ENCODE measurements at regions not wholly inside any gene's neighbourhood (a gene's known extent, or its start where the extent isn't known, plus 50 kb on each side); places are given as distances from the start of the nearest gene placed in this dataset.
"Not testable (repeated sequence)": the region's sequence is repeated elsewhere in the genome, so short reads cannot be mapped to it uniquely, and the experiment has no call there.

- no peaks in the 10 kb centered on the region for H3K27me3 ChIP-seq (replicated peaks; ENCODE audit: control insufficient read depth, insufficient read depth, low read length)
- no peak for DNase-seq (ENCODE audit: extremely low read depth, insufficient read length)
- TF ChIP-seq, protein P1, sequence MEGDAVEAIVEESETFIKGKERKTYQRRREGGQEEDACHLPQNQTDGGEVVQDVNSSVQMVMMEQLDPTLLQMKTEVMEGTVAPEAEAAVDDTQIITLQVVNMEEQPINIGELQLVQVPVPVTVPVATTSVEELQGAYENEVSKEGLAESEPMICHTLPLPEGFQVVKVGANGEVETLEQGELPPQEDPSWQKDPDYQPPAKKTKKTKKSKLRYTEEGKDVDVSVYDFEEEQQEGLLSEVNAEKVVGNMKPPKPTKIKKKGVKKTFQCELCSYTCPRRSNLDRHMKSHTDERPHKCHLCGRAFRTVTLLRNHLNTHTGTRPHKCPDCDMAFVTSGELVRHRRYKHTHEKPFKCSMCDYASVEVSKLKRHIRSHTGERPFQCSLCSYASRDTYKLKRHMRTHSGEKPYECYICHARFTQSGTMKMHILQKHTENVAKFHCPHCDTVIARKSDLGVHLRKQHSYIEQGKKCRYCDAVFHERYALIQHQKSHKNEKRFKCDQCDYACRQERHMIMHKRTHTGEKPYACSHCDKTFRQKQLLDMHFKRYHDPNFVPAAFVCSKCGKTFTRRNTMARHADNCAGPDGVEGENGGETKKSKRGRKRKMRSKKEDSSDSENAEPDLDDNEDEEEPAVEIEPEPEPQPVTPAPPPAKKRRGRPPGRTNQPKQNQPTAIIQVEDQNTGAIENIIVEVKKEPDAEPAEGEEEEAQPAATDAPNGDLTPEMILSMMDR (IDR thresholded peaks at IDR 0.05; ENCODE audit: insufficient read depth, low read length, poor library complexity, severe bottlenecking) = no peak
- H3K4me3 ChIP-seq (replicated peaks; ENCODE audit: low read depth, low read length) = no peak overlapping the region
- H3K36me3 ChIP-seq (ENCODE audit: control insufficient read depth, insufficient read depth, low read length) = no peaks in the 10 kb centered on the region
Observed at GRCh38 chr5:96483878-96484277, 50.8 kb upstream of the PCSK1 start.

DNA sequence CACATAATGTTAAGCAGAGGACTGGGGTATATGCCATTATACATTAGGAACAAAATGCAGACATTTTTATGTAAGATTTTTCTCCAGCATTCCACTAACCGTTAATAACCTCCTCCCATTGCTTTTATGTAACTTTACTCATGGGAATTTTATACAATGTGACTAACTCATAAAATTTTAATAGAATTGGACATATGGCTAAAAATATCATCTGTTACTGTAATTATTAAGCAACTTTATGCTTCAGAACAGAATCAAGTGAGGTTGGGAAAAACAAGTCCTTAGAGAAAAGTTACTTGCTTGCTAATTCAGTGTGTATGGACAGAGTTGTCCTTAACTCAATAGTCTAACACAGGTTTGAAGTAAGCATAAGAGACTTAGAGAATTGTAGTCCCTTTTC, 54.8 kb upstream of the PCSK1 start:
- no peaks in the 10 kb centered on the region for H3K27me3 ChIP-seq (replicated peaks; ENCODE audit: control insufficient read depth, insufficient read depth, low read length)
- no peaks in the 10 kb centered on the region for H3K36me3 ChIP-seq (ENCODE audit: control insufficient read depth, insufficient read depth, low read length)
- TF ChIP-seq, protein P1 (IDR thresholded peaks at IDR 0.05; ENCODE audit: insufficient read depth, low read length, poor library complexity, severe bottlenecking) = no peak
- DNase-seq (ENCODE audit: extremely low read depth, insufficient read length) = no peak
- H3K4me3 ChIP-seq (replicated peaks; ENCODE audit: low read depth, low read length) = no peak overlapping the region

DNA sequence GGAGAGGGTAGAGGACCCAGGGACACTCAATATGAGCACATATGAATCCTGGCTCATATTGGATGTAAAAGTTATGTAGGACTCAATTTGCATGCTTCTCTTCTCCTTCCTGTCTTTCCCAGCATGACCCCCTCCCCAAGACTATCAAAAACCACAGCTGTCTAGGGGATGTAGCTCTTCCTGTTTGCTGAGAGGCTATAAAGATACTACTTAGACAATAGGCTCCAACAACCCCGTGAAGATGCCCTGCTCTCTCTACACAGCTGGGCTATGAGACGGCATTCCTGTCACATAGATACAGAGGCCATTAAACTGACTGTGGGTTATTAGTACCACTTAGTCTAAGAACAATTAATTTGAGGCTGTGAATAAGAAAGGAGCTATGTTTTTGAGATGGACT, 56.5 kb upstream of the PCSK1 start:
- TF ChIP-seq, protein P1 (IDR thresholded peaks at IDR 0.05; ENCODE audit: insufficient read depth, low read length, poor library complexity, severe bottlenecking) = no peak
- H3K27me3 ChIP-seq (replicated peaks; ENCODE audit: control insufficient read depth, insufficient read depth, low read length) = no peaks in the 10 kb centered on the region
- H3K4me3 ChIP-seq (replicated peaks; ENCODE audit: low read depth, low read length) = no peak overlapping the region
- H3K36me3 ChIP-seq (ENCODE audit: control insufficient read depth, insufficient read depth, low read length) = no peaks in the 10 kb centered on the region
- DNase-seq (ENCODE audit: extremely low read depth, insufficient read length) = no peak

DNA sequence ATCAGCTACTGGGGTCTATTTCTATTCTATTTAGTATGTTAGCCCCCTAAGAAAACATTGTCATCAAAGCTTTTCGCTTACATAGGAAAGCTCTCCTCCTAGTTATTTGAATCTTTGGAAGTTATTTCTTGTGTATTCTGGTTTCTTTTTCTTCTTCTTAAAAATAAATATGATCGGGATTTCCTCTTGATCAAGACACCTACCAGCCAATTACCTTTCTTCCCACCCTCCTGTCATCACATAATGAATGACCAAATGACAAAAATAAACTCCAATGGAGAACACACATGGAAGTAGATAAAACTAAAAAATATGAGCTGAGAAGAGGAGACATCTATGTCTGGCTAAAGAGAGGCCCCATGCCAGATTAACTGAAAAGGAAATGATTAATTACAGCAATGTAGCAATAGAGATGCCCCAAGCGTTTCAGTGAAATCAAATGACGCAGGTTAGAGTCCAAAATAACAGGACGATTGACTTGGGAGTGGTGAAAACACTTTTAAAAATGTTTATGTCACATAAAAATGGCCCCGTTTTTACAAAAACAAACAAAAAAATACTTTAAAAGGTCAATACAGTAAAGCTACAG, 59.5 kb upstream of the PCSK1 start:
- DNase-seq (ENCODE audit: extremely low read depth, insufficient read length) = no peak
- Histone ChIP-seq H3K4me3 (replicated peaks; ENCODE audit: low read depth, low read length) (no peak overlapping the region), H3K27me3 (replicated peaks; ENCODE audit: control insufficient read depth, insufficient read depth, low read length) (no peaks in the 10 kb centered on the region), H3K36me3 (ENCODE audit: control insufficient read depth, insufficient read depth, low read length) (no peaks in the 10 kb centered on the region)
- TF ChIP-seq, protein P1 (IDR thresholded peaks at IDR 0.05; ENCODE audit: insufficient read depth, low read length, poor library complexity, severe bottlenecking) = no peak

DNA sequence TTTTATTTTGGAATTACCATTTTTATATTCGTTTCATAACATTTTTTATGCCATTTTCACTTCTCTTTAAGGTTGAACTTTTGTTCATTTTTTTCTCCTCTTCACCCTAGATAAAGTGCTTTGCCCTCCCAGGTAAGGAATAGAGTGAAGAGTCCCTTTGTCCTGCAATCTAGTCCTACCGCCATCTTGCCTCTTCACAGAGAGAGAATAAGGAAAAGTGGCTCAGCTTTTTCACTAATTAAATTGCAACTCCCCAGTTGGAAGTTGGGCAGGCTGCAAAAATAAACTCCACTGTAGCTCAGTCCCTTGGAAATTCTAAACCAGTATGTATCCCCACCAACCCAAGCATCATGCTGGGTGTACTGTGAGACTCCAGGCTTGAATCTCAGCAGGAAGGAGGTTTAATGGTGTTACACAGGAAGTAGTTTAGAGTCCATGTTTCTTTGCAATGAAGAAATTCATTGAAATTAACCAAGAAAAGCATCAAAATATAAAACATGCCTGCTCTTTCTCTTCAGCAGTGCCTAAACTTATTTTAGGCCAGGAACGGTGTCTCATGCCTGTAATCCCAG, 60.3 kb upstream of the PCSK1 start:
- H3K27me3 ChIP-seq (replicated peaks; ENCODE audit: control insufficient read depth, insufficient read depth, low read length) = no peaks in the 10 kb centered on the region
- no peak overlapping the region for H3K4me3 ChIP-seq (replicated peaks; ENCODE audit: low read depth, low read length)
- H3K36me3 ChIP-seq (ENCODE audit: control insufficient read depth, insufficient read depth, low read length) = no peaks in the 10 kb centered on the region
- DNase-seq (ENCODE audit: extremely low read depth, insufficient read length) = no peak
- TF ChIP-seq, protein P1 (IDR thresholded peaks at IDR 0.05; ENCODE audit: insufficient read depth, low read length, poor library complexity, severe bottlenecking) = no peak

GRCh38 chr5:96495412-96495811, 62.4 kb upstream of the PCSK1 start:
- H3K36me3 ChIP-seq (ENCODE audit: control insufficient read depth, insufficient read depth, low read length); DNase-seq (ENCODE audit: extremely low read depth, insufficient read length); H3K4me3 ChIP-seq (replicated peaks; ENCODE audit: low read depth, low read length); H3K27me3 ChIP-seq (replicated peaks; ENCODE audit: control insufficient read depth, insufficient read depth, low read length): not testable (repeated sequence)

DNA sequence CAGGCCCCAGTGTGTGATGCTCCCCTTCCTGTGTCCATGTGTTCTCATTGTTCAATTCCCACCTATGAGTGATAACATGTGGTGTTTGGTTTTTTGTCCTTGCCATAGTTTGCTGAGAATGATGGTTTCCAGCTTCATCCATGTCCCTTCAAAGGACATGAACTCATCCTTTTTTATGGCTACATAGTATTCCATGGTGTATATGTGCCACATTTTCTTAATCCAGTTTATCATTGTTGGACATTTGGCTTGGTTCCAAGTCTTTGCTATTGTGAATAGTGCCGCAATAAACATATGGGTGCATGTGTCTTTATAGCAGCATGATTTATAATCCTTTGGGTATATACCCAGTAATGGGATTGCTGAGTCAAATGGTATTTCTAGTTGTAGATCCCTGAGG, 64.0 kb upstream of the PCSK1 start:
- H3K27me3 ChIP-seq (replicated peaks; ENCODE audit: control insufficient read depth, insufficient read depth, low read length); DNase-seq (ENCODE audit: extremely low read depth, insufficient read length); H3K36me3 ChIP-seq (ENCODE audit: control insufficient read depth, insufficient read depth, low read length); H3K4me3 ChIP-seq (replicated peaks; ENCODE audit: low read depth, low read length): not testable (repeated sequence)

Data from GM06990 (cell line).